Astrocyte of the spinal cord (primary cell): ENCODE measurements at regions not wholly inside any gene's neighbourhood (a gene's known extent, or its start where the extent isn't known, plus 50 kb on each side); places are given as distances from the start of the nearest gene placed in this dataset.

ENCODE experiments used
- DNase-seq: peaks from one replicate; pipeline ENCODE4 v3.0.0; 2011; ENCODE audit warnings: low read depth, low spot score
- H3K4me3 ChIP-seq: 2 replicates; pipeline ENCODE4 v1.5.1; 2011; ENCODE audit warnings: low read depth, mild to moderate bottlenecking, low read length, moderate library complexity
- CTCF ChIP-seq: IDR thresholded peaks from 2 replicates; pipeline ENCODE4 v1.5.1; 2012; ENCODE audit warnings: low read depth, mild to moderate bottlenecking, low read length, inconsistent platforms
- in situ Hi-C: cut with HindIII; loops from 2 replicates; pipeline ENCODE4 v1.10.0; 2017; ENCODE audit warnings: low sequenced_read_pairs

- H3K4me3 ChIP-seq: no peak overlapping the region
- no peak for DNase-seq
- in situ Hi-C loops: no loop called here
- TF ChIP-seq CTCF: no peak
Measured at GRCh38 chr13:109545931-109546330, 240.5 kb downstream of the IRS2 start.

- H3K4me3 ChIP-seq: no peak overlapping the region
- no peak for TF ChIP-seq CTCF
- in situ Hi-C loops: no loop called here
- DNase-seq: no peak
Measured at GRCh38 chr13:109541081-109541480, 245.3 kb downstream of the IRS2 start.

DNA sequence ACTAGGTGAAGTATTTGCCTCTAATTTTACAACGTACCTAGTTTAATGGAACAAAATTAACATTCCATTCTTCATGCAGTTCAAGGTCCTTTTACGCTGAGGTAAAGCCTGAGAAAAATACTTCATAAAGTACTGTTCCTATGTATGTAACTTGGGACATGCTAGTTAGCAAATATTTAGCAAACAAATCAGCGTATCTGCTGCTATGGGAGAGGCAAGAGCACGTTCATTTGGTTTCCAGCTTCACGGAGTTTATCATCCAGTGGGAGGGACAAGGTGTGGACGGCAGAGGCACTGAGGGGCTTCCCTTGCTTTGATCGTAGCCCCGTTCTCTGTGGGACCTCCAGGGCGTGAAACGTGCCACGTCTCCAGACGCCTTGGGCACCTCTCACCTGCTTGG, 248.8 kb downstream of the IRS2 start:
- TF ChIP-seq CTCF: no peak
- H3K4me3 ChIP-seq: no peak overlapping the region
- no peak for DNase-seq
- in situ Hi-C loops: no loop called here

- no peak for TF ChIP-seq CTCF
- no peak for DNase-seq
- in situ Hi-C loops: no loop called here
- H3K4me3 ChIP-seq: no peak overlapping the region
Measured at GRCh38 chr13:109533350-109533749, 253.0 kb downstream of the IRS2 start.

GRCh38 chr13:109529964-109530363, 256.4 kb downstream of the IRS2 start:
- in situ Hi-C loops: no loop called here
- DNase-seq: no peak
- no peak overlapping the region for H3K4me3 ChIP-seq
- no peak for TF ChIP-seq CTCF

DNA sequence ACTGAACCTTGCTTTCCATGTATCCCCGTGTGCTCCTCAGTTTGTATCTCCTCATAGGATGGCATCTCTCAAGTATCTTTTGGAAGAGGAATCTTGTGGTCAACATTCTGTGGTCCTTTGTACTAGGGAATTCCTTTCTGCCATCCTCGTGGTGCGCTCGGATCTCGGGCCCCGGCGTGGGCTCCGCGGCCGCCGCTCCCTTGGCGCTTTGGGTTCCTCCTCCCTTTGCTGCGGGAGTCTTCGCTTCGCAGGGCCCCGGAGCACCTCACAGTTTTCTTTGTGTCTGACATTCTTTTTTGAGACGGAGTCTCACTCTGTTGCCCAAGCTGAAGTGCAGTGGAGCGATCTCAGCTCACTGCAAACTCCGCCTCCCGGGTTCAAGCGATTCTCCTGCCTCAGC, 264.7 kb downstream of the IRS2 start:
- TF ChIP-seq CTCF: no peak
- no peak for DNase-seq
- in situ Hi-C loops: no loop called here
- no peak overlapping the region for H3K4me3 ChIP-seq

DNA sequence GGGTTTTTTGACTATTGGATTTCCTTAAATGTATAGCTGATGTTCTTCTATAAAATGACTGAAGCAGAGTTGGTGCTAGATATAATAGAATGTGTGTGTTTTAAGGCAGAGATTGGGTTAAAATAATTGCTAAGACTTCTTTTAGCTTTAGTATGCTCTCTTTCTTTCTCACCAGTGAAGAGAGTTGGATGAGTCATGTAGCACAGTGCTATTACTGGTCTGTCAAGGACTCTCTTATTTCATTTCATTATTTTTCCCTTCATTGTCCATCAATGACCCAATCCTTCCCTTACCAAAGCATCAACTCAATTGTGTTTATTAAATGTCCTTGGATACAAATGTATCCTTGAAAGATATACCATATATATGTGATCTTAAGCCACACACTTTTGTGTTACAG, 268.9 kb downstream of the IRS2 start:
- DNase-seq: peak; percentile 16
- no peak overlapping the region for H3K4me3 ChIP-seq
- TF ChIP-seq CTCF: no peak
- in situ Hi-C loops: no loop called here
